Endothelial cell of umbilical vein (primary cell): ENCODE measurements at regions not wholly inside any gene's neighbourhood (a gene's known extent, or its start where the extent isn't known, plus 50 kb on each side); places are given as distances from the start of the nearest gene placed in this dataset.

Experiments
- CTCF ChIP-seq, 2 donors: IDR thresholded peaks; 1 replicate in 1 of 2; 2 replicates in 1 of 2; pipeline ENCODE4 v1.5.1; 2011; ENCODE audit warnings: low read length in 2 of 2, mild to moderate bottlenecking in 2 of 2, moderate library complexity in 2 of 2, control low read depth in 1 of 2, inconsistent platforms in 1 of 2, low read depth in 1 of 2; ENCODE audit not compliant: insufficient read depth in 1 of 2; ENCODE audit errors: extremely low read depth in 1 of 2
- FOS ChIP-seq: IDR thresholded peaks from 2 replicates; pipeline ENCODE4 v1.6.1; 2011; ENCODE audit warnings: mild to moderate bottlenecking, low read length, moderate library complexity, borderline replicate concordance; ENCODE audit not compliant: insufficient read depth
- MYC ChIP-seq: IDR thresholded peaks from one replicate; pipeline ENCODE4 v1.6.1; 2011; ENCODE audit warnings: mild to moderate bottlenecking, low read depth, low read length

DNA sequence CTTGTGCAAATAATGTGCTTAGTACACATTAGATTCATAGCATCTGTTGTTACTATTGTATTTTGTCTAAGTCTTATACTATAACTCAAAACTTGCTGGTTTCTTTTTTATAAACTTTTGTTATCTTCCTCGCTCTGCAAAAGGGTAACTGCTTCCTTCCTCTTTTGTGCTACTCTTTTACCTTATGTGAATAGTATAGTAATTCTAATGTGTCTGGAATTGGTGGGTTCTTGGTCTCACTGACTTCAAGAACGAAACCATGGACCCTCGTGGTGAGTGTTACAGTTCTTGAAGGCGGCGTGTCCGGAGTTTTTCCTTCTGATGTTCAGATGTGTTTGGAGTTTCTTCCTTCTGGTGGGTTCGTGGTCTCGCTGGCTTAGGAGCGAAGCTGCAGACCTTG, 563.1 kb upstream of the LUZP2 start:
- no peak for TF ChIP-seq CTCF (IDR thresholded peaks at IDR 0.05; ENCODE audit: extremely low read depth in 1 of 2, insufficient read depth in 1 of 2, low read depth in 1 of 2, low read length in 2 of 2)
- TF ChIP-seq MYC: no peak
- TF ChIP-seq FOS: no peak
